Lung (tissue), 11 donors: ENCODE measurements at regions not wholly inside any gene's neighbourhood (a gene's known extent, or its start where the extent isn't known, plus 50 kb on each side); places are given as distances from the start of the nearest gene placed in this dataset.

Experiments
- ATAC-seq: fragments of 200-7000 bp; cut with Tn5 transposase; one replicate; pipeline ENCODE4 v1.9.1; 2020; ENCODE audit warnings: moderate number of reproducible peaks; ENCODE audit not compliant: insufficient read depth, low FRiP score
- DNase-seq, 3 donors: peaks; one replicate each; pipeline ENCODE4 v3.0.0-alpha.2; 2013 to 2017
- H3K27ac ChIP-seq, 2 donors: one replicate each; pipeline ENCODE4 v1.5.1; 2013; ENCODE audit warnings: mild to moderate bottlenecking in 2 of 2, moderate library complexity in 2 of 2, control low read depth in 1 of 2, inconsistent platforms in 1 of 2, low read depth in 1 of 2, low read length in 1 of 2
- H3K27me3 ChIP-seq, 3 donors: one replicate each; pipeline ENCODE4 v1.5.1; 2013; ENCODE audit warnings: low read length in 2 of 3; ENCODE audit not compliant: control insufficient read depth in 3 of 3, insufficient read depth in 3 of 3
- H3K36me3 ChIP-seq, 4 donors: one replicate each; pipeline ENCODE4 v1.5.1; 2013; ENCODE audit warnings: low read length in 4 of 4, mild to moderate bottlenecking in 1 of 4, moderate library complexity in 1 of 4; ENCODE audit not compliant: control insufficient read depth in 4 of 4, insufficient read depth in 4 of 4
- H3K4me1 ChIP-seq, 5 donors: one replicate each; pipeline ENCODE4 v1.5.1; 2013; ENCODE audit warnings: low read length in 5 of 5, mild to moderate bottlenecking in 2 of 5, moderate library complexity in 1 of 5; ENCODE audit not compliant: control insufficient read depth in 5 of 5, insufficient read depth in 5 of 5
- H3K4me3 ChIP-seq: one replicate; pipeline ENCODE4 v1.5.1; 2013; ENCODE audit warnings: mild to moderate bottlenecking, control low read depth, moderate library complexity
- H3K9ac ChIP-seq, 2 donors: one replicate each; pipeline ENCODE4 v1.5.1; 2013; ENCODE audit warnings: low read length in 2 of 2, control low read depth in 1 of 2; ENCODE audit not compliant: insufficient read depth in 1 of 2
- H3K9me3 ChIP-seq, 4 donors: one replicate each; pipeline ENCODE4 v1.5.1; 2013; ENCODE audit warnings: low read length in 3 of 4, mild to moderate bottlenecking in 1 of 4, moderate library complexity in 1 of 4; ENCODE audit not compliant: control insufficient read depth in 4 of 4, insufficient read depth in 3 of 4
- WGBS, 2 donors: extraction: QIAGEN DNeasy Blood & Tissue Kit; methylation state at CpG; one replicate each; pipeline ENCODE4 v1.1.7; 2013; 5-methylcytosine and 5-hydroxymethylcytosine counted together
- TF ChIP-seq, protein P1 (sequence below): IDR thresholded peaks from 2 replicates; pipeline ENCODE4 v1.5.1; 2012; ENCODE audit warnings: mild to moderate bottlenecking; ENCODE audit errors: control extremely low read depth, extremely low read depth
- donor health status: control.
- donor health status: control.
- donor health status: Bipolar disorder and iron deficiency.
- donor health status: healthy.
- donor health status: DM: yes; HTN: yes; CAD: no.

GRCh38 chr1:18571275-18571674 is 59.4 kb upstream of the PAX7 start:
- Histone ChIP-seq H3K27me3 (peaks cover 3 to 6% (median 3%) of the 10 kb centered on the region in 3 donors), H3K9me3 (peaks cover 0 to 7% (median 0%) of the 10 kb centered on the region in 4 donors), H3K9ac (no peak overlapping the region), H3K4me3 (no peak overlapping the region), H3K36me3 (no peaks in the 10 kb centered on the region), H3K4me1 (no peaks in the 10 kb centered on the region), H3K27ac (no peak overlapping the region)
- DNase-seq (no peak), ATAC-seq (no peak)
- WGBS, 2 donors = 61 to 65% methylated on average over 10 of the region's 10 CpGs
- TF ChIP-seq, protein P1, sequence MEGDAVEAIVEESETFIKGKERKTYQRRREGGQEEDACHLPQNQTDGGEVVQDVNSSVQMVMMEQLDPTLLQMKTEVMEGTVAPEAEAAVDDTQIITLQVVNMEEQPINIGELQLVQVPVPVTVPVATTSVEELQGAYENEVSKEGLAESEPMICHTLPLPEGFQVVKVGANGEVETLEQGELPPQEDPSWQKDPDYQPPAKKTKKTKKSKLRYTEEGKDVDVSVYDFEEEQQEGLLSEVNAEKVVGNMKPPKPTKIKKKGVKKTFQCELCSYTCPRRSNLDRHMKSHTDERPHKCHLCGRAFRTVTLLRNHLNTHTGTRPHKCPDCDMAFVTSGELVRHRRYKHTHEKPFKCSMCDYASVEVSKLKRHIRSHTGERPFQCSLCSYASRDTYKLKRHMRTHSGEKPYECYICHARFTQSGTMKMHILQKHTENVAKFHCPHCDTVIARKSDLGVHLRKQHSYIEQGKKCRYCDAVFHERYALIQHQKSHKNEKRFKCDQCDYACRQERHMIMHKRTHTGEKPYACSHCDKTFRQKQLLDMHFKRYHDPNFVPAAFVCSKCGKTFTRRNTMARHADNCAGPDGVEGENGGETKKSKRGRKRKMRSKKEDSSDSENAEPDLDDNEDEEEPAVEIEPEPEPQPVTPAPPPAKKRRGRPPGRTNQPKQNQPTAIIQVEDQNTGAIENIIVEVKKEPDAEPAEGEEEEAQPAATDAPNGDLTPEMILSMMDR = no peak

DNA sequence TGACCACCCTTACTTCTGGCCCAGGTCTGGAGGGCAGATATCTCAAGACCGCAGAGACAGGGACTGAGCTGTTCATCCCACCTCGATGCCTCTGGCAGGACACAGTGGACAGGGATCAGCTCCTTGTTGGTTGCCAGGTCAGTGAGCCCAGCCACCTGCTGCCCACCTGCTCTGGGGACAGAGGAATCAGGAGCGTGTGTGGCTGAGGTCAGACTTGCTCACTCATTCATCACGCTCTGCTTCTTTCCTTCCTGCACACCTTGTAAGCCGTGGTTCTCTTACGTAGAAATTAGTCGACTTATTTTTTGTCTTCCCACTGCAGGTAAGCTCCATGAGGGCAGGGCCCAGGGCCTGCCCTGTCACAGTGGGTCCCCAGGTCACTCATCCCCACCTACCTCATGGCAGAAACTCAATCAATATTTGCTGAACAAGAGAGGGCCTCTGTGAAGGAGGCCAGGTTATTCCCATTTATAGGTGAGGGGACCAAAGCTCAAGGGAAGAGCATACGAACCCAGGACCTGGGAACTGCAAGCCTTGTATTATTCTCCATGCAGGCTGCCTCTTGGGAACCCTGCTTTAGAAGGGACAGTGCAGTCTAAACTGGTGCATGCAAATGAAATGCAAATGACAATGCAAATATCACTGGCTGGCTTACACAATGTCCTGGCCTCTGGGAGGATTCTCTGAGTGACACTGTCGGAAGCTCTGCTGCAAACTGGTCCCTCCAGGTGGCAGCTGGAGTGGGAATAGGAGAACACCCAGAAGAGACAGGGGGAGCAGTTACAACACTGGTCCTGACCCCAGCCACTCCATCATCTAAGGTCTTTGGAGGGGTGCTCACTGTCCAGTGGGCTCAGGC is 58.4 kb upstream of the PAX7 start:
- TF ChIP-seq, protein P1 = no peak
- Histone ChIP-seq H3K27me3 (peaks cover under 1 to 3% (median 3%) of the 10 kb centered on the region in 3 donors), H3K36me3 (no peaks in the 10 kb centered on the region), H3K4me3 (no peak overlapping the region), H3K4me1 (no peaks in the 10 kb centered on the region), H3K9me3 (peaks cover 0 to 4% (median 0%) of the 10 kb centered on the region in 4 donors), H3K27ac (no peak overlapping the region), H3K9ac (no peak overlapping the region)
- ATAC-seq = no peak
- 76 to 79% methylated on average over 9 of the region's 9 CpGs for WGBS, 2 donors
- DNase-seq = no peak

DNA sequence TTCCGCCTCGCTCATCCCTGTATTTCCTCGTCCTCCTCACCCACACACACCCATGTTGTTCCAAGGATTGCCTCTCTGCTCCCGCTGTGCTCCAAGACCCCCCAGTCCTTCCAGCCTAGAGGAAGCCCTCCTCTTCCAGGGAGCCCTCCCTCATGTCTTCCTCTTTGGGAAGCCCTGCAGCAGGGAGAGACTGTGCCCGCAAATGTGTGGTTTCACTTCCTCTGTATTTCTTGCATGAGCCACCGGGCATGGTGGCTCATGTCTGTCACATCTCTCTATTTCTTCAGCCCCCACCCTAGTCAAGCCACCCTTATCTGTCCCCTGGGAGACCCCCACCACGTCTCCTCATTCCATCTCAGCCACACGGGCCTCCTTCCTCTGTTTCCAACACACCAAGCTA is 57.5 kb upstream of the PAX7 start:
- Histone ChIP-seq H3K9ac (no peak overlapping the region), H3K4me3 (no peak overlapping the region), H3K36me3 (no peaks in the 10 kb centered on the region), H3K27me3 (peaks cover 0 to 3% (median 3%) of the 10 kb centered on the region in 3 donors), H3K9me3 (peaks cover 0 to 2% (median 0%) of the 10 kb centered on the region in 4 donors), H3K27ac (no peak overlapping the region), H3K4me1 (no peaks in the 10 kb centered on the region)
- no peak for ATAC-seq
- no peak for DNase-seq
- TF ChIP-seq, protein P1 = no peak
- 74 to 78% methylated on average over 8 of the region's 8 CpGs for WGBS, 2 donors
